GM03348 (cell line): ENCODE measurements at regions not wholly inside any gene's neighbourhood (a gene's known extent, or its start where the extent isn't known, plus 50 kb on each side); places are given as distances from the start of the nearest gene placed in this dataset.
A peak's percentile ranks its signal among the peaks of the same experiment; 100 is the strongest.
"Not testable (repeated sequence)": the region's sequence is repeated elsewhere in the genome, so short reads cannot be mapped to it uniquely, and the experiment has no call there.

Experiments used
- DNase-seq: peaks from one replicate; pipeline ENCODE4 v3.0.0; 2012; ENCODE audit warnings: low spot score

GRCh38 chr7:131052285-131052904 is 275.3 kb upstream of the MKLN1 start:
- no peak for DNase-seq

GRCh38 chr7:131056007-131056406 is 271.7 kb upstream of the MKLN1 start:
- DNase-seq: no peak

GRCh38 chr7:131057015-131057793 is 270.5 kb upstream of the MKLN1 start:
- DNase-seq: peak; percentile 43

GRCh38 chr7:131057794-131058070 is 269.9 kb upstream of the MKLN1 start:
- DNase-seq: no peak

GRCh38 chr7:131058561-131059288 is 269.0 kb upstream of the MKLN1 start:
- DNase-seq: not testable (repeated sequence)

- not testable (repeated sequence) for DNase-seq
Measured at GRCh38 chr7:131059401-131059800, 268.3 kb upstream of the MKLN1 start.

GRCh38 chr7:131061158-131061557 is 266.5 kb upstream of the MKLN1 start:
- DNase-seq: no peak

GRCh38 chr7:131061818-131062217 is 265.9 kb upstream of the MKLN1 start:
- DNase-seq: no peak

GRCh38 chr7:131066635-131067034 is 261.0 kb upstream of the MKLN1 start:
- peak; percentile 31 for DNase-seq

- no peak for DNase-seq
Measured at GRCh38 chr7:131067220-131067619, 260.5 kb upstream of the MKLN1 start.

- peak; percentile 39 for DNase-seq
Measured at GRCh38 chr7:131068604-131069021, 259.1 kb upstream of the MKLN1 start.

GRCh38 chr7:131071786-131072504 is 255.7 kb upstream of the MKLN1 start:
- DNase-seq: peak; percentile 40

GRCh38 chr7:131072505-131073091 is 255.1 kb upstream of the MKLN1 start:
- DNase-seq: peak; percentile 34

GRCh38 chr7:131074043-131074442 is 253.6 kb upstream of the MKLN1 start:
- no peak for DNase-seq

GRCh38 chr7:131074585-131074984 is 253.1 kb upstream of the MKLN1 start:
- no peak for DNase-seq

GRCh38 chr7:131075406-131075805 is 252.3 kb upstream of the MKLN1 start:
- DNase-seq: no peak

- peak; percentile 47 for DNase-seq
Measured at GRCh38 chr7:131076032-131076431, 251.6 kb upstream of the MKLN1 start.

GRCh38 chr7:131076711-131077181 is 250.9 kb upstream of the MKLN1 start:
- peak; percentile 20 for DNase-seq

- no peak for DNase-seq
Measured at GRCh38 chr7:131077735-131078134, 249.9 kb upstream of the MKLN1 start.

GRCh38 chr7:131080754-131081153 is 246.9 kb upstream of the MKLN1 start:
- DNase-seq: no peak

GRCh38 chr7:131081308-131081707 is 246.4 kb upstream of the MKLN1 start:
- no peak for DNase-seq

- no peak for DNase-seq
Measured at GRCh38 chr7:131083781-131084180, 243.9 kb upstream of the MKLN1 start.
